GM12891 (cell line): ENCODE measurements at regions not wholly inside any gene's neighbourhood (a gene's known extent, or its start where the extent isn't known, plus 50 kb on each side); places are given as distances from the start of the nearest gene placed in this dataset.

Source experiments
- POLR2A ChIP-seq: IDR thresholded peaks from 2 replicates; pipeline ENCODE4 v1.6.1; 2011; ENCODE audit warnings: low read depth, low read length, control low read depth
- POLR2AphosphoS5 ChIP-seq: IDR thresholded peaks from 2 replicates; pipeline ENCODE4 v1.6.1; 2011; ENCODE audit warnings: low read depth, low read length, control low read depth

- TF ChIP-seq POLR2A (no peak), POLR2AphosphoS5 (no peak)
Measured at GRCh38 chrX:42696536-42697124, 81.3 kb downstream of the PPP1R2C start.
